Liver (tissue), 8 donors: ENCODE measurements at regions not wholly inside any gene's neighbourhood (a gene's known extent, or its start where the extent isn't known, plus 50 kb on each side); places are given as distances from the start of the nearest gene placed in this dataset.

Experiments used
- DNase-seq: peaks from one replicate; pipeline ENCODE4 v3.0.0-alpha.2; 2017; ENCODE audit warnings: low spot score
- H3K27ac ChIP-seq, 2 donors: one replicate each; pipeline ENCODE4 v1.7.0; 2013; ENCODE audit warnings: inconsistent platforms in 2 of 2, low read length in 2 of 2, control low read depth in 1 of 2, low read depth in 1 of 2, mild to moderate bottlenecking in 1 of 2
- H3K27me3 ChIP-seq, 4 donors: one replicate each; pipeline versions ENCODE4 v1.6.1 to v1.7.0; 2013; ENCODE audit warnings: low read length in 3 of 4, inconsistent platforms in 1 of 4, mild to moderate bottlenecking in 1 of 4, moderate library complexity in 1 of 4; ENCODE audit not compliant: control insufficient read depth in 4 of 4, insufficient read depth in 4 of 4
- H3K36me3 ChIP-seq, 4 donors: one replicate each; pipeline versions ENCODE4 v1.6.1 to v1.7.0; 2013; ENCODE audit warnings: low read length in 3 of 4, mild to moderate bottlenecking in 3 of 4, low read depth in 1 of 4, moderate library complexity in 1 of 4; ENCODE audit not compliant: control insufficient read depth in 4 of 4, insufficient read depth in 3 of 4
- H3K4me1 ChIP-seq, 4 donors: one replicate each; pipeline versions ENCODE4 v1.6.1 to v1.7.0; 2013; ENCODE audit warnings: low read length in 3 of 4, mild to moderate bottlenecking in 3 of 4, moderate library complexity in 1 of 4; ENCODE audit not compliant: control insufficient read depth in 4 of 4, insufficient read depth in 4 of 4
- H3K4me3 ChIP-seq, 3 donors: one replicate each; pipeline versions ENCODE4 v1.6.1 to v1.7.0; 2013; ENCODE audit warnings: low read length in 3 of 3, control low read depth in 1 of 3, low read depth in 1 of 3, mild to moderate bottlenecking in 1 of 3
- H3K9ac ChIP-seq, 2 donors: one replicate each; pipeline ENCODE4 v1.7.0; 2013; ENCODE audit warnings: low read length in 2 of 2, mild to moderate bottlenecking in 2 of 2, moderate library complexity in 2 of 2, control low read depth in 1 of 2, low read depth in 1 of 2
- H3K9me3 ChIP-seq, 4 donors: one replicate each; pipeline versions ENCODE4 v1.6.1 to v1.7.0; 2013; ENCODE audit warnings: low read length in 3 of 4; ENCODE audit not compliant: control insufficient read depth in 4 of 4
- EGR1 ChIP-seq, 2 donors: IDR thresholded peaks; 2 replicates each; pipeline ENCODE4 v1.6.1; 2016 to 2018; ENCODE audit warnings: antibody characterized with exemption in 2 of 2, low read depth in 2 of 2
- FOXA1 ChIP-seq: IDR thresholded peaks from 2 replicates; pipeline ENCODE4 v1.6.1; 2016; ENCODE audit warnings: antibody characterized with exemption
- FOXA2 ChIP-seq: IDR thresholded peaks from 2 replicates; pipeline ENCODE4 v1.6.1; 2016; ENCODE audit warnings: antibody characterized with exemption
- HNF4A ChIP-seq, 2 donors: conservative IDR thresholded peaks; 2 replicates each; pipeline ENCODE4 v1.6.1; 2016; ENCODE audit warnings: antibody characterized with exemption in 2 of 2, mild to moderate bottlenecking in 2 of 2
- HNF4G ChIP-seq: IDR thresholded peaks from 2 replicates; pipeline ENCODE4 v1.6.1; 2016; ENCODE audit warnings: antibody characterized with exemption
- JUND ChIP-seq, 2 donors: IDR thresholded peaks; 2 replicates each; pipeline ENCODE4 v1.6.1; 2016; ENCODE audit warnings: antibody characterized with exemption in 2 of 2
- NR2F2 ChIP-seq: IDR thresholded peaks from 2 replicates; pipeline ENCODE4 v1.6.1; 2016; ENCODE audit warnings: antibody characterized with exemption
- RAD21 ChIP-seq, 2 donors: IDR thresholded peaks; 2 replicates each; pipeline ENCODE4 v1.6.1; 2016; ENCODE audit warnings: antibody characterized with exemption in 2 of 2, mild to moderate bottlenecking in 2 of 2
- RXRA ChIP-seq, 2 donors: IDR thresholded peaks; 2 replicates each; pipeline ENCODE4 v1.6.1; 2017 to 2018; ENCODE audit warnings: antibody characterized with exemption in 2 of 2, mild to moderate bottlenecking in 1 of 2
- SP1 ChIP-seq: IDR thresholded peaks from 2 replicates; pipeline ENCODE4 v1.6.1; 2018; ENCODE audit warnings: antibody characterized with exemption, mild to moderate bottlenecking
- TAF1 ChIP-seq: conservative IDR thresholded peaks from 2 replicates; pipeline ENCODE4 v1.6.1; 2016; ENCODE audit warnings: antibody characterized with exemption, mild to moderate bottlenecking
- ZBTB33 ChIP-seq: IDR thresholded peaks from 2 replicates; pipeline ENCODE4 v1.6.1; 2016; ENCODE audit warnings: antibody characterized with exemption
- WGBS: extraction: QIAGEN DNeasy Blood & Tissue Kit; methylation state at CpG from one replicate; pipeline ENCODE4 v1.1.7; 2013; 5-methylcytosine and 5-hydroxymethylcytosine counted together
- TF ChIP-seq, protein P1 (sequence below): IDR thresholded peaks from 2 replicates; pipeline ENCODE4 v1.6.1; 2016; ENCODE audit warnings: antibody characterized with exemption
- TF ChIP-seq, protein P2 (sequence below): IDR thresholded peaks from 2 replicates; pipeline ENCODE4 v1.6.1; 2016; ENCODE audit warnings: antibody characterized with exemption, mild to moderate bottlenecking
- TF ChIP-seq, protein P3 (sequence below): fragments of 150-350 bp; IDR thresholded peaks from 2 replicates; pipeline ENCODE4 v1.5.1; 2017; ENCODE audit warnings: improper control_type of control experiment, low read depth, low read length; ENCODE audit not compliant: missing input control
- donor health status: healthy.
- donor health status: healthy.
- donor health status: healthy.
- donor health status: healthy.
- donor health status: healthy.

DNA sequence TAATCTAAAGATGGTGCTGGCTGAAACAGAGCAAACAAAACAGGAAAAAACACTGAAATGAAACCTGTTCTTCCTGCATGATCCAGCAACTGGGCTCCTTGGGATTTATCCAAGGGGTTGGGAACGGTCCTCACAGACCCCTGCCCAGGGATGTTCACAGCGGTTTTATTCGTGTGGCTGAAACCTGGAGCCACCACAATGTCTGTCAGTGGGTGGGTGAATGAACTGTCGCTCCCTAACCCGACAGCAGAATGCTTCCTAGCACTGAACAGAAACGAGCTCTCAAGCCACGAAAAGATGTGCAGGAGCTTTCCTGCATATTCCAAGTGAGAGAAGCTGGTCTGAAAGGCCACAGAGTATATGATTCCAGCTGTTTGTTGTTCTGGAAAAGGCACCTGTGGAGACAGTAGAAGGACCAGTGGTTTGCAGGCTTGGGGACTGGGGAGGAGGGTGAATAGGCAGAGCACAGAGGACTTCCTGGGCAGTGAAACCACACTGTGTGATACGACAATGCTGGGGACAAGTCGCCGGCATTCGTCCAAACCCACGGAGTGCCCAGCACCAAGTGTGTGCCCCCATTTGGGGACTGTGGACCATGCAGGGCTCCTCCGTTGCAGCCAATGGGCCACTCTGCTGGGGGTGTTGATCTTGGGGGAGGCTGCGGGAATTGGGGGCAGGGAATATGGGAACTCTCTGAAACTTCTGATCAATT lies 73.9 kb downstream of the TEX29 start:
- 82% methylated on average over 14 of the region's 14 CpGs for WGBS

More for the DNA sequence above, 73.9 kb downstream of the TEX29 start:
- peak; percentile 16 for DNase-seq
- TF ChIP-seq RAD21 (IDR thresholded peaks at IDR 0.05) (no peak), NR2F2 (no peak), EGR1 (IDR thresholded peaks at IDR 0.05; ENCODE audit: low read depth in 2 of 2) (no peak), HNF4A (conservative IDR thresholded peaks at IDR 0.05) (no peak), JUND (IDR thresholded peaks at IDR 0.05) (no peak), FOXA1 (no peak), HNF4G (no peak), RXRA (IDR thresholded peaks at IDR 0.05) (no peak), SP1 (no peak), FOXA2 (no peak), ZBTB33 (no peak), TAF1 (no peak)
- TF ChIP-seq, protein P1, sequence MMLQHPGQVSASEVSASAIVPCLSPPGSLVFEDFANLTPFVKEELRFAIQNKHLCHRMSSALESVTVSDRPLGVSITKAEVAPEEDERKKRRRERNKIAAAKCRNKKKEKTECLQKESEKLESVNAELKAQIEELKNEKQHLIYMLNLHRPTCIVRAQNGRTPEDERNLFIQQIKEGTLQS, result no peak
- TF ChIP-seq, protein P2, sequence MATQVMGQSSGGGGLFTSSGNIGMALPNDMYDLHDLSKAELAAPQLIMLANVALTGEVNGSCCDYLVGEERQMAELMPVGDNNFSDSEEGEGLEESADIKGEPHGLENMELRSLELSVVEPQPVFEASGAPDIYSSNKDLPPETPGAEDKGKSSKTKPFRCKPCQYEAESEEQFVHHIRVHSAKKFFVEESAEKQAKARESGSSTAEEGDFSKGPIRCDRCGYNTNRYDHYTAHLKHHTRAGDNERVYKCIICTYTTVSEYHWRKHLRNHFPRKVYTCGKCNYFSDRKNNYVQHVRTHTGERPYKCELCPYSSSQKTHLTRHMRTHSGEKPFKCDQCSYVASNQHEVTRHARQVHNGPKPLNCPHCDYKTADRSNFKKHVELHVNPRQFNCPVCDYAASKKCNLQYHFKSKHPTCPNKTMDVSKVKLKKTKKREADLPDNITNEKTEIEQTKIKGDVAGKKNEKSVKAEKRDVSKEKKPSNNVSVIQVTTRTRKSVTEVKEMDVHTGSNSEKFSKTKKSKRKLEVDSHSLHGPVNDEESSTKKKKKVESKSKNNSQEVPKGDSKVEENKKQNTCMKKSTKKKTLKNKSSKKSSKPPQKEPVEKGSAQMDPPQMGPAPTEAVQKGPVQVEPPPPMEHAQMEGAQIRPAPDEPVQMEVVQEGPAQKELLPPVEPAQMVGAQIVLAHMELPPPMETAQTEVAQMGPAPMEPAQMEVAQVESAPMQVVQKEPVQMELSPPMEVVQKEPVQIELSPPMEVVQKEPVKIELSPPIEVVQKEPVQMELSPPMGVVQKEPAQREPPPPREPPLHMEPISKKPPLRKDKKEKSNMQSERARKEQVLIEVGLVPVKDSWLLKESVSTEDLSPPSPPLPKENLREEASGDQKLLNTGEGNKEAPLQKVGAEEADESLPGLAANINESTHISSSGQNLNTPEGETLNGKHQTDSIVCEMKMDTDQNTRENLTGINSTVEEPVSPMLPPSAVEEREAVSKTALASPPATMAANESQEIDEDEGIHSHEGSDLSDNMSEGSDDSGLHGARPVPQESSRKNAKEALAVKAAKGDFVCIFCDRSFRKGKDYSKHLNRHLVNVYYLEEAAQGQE, result no peak
- TF ChIP-seq, protein P3, sequence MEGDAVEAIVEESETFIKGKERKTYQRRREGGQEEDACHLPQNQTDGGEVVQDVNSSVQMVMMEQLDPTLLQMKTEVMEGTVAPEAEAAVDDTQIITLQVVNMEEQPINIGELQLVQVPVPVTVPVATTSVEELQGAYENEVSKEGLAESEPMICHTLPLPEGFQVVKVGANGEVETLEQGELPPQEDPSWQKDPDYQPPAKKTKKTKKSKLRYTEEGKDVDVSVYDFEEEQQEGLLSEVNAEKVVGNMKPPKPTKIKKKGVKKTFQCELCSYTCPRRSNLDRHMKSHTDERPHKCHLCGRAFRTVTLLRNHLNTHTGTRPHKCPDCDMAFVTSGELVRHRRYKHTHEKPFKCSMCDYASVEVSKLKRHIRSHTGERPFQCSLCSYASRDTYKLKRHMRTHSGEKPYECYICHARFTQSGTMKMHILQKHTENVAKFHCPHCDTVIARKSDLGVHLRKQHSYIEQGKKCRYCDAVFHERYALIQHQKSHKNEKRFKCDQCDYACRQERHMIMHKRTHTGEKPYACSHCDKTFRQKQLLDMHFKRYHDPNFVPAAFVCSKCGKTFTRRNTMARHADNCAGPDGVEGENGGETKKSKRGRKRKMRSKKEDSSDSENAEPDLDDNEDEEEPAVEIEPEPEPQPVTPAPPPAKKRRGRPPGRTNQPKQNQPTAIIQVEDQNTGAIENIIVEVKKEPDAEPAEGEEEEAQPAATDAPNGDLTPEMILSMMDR, result no peak
- Histone ChIP-seq H3K9me3 (no peaks in the 10 kb centered on the region), H3K9ac (no peak overlapping the region), H3K27me3 (no peaks in the 10 kb centered on the region), H3K4me3 (no peak overlapping the region), H3K27ac (no peak overlapping the region), H3K4me1 (no peaks in the 10 kb centered on the region), H3K36me3 (no peaks in the 10 kb centered on the region)
